ENCODE measurements at regions not wholly inside any gene's neighbourhood (a gene's known extent, or its start where the extent isn't known, plus 50 kb on each side); places are given as distances from the start of the nearest gene placed in this dataset.

- TF ChIP-seq CTCF (IDR thresholded peaks at IDR 0.05; ENCODE audit: borderline replicate concordance, extremely low read depth, insufficient read depth) = no peak
- Histone ChIP-seq H3K9me3 (ENCODE audit: control insufficient read depth in 2 of 3, insufficient read depth in 1 of 3, low read length in 3 of 3) (no peaks in the 10 kb centered on the region), H3K4me3 (ENCODE audit: low read length in 3 of 3) (no peak overlapping the region), H3K4me1 (ENCODE audit: control insufficient read depth in 2 of 3, insufficient read depth in 2 of 3, low read depth in 1 of 3, low read length in 3 of 3) (no peaks in the 10 kb centered on the region), H3K27me3 (ENCODE audit: control insufficient read depth, insufficient read depth, low read length) (no peaks in the 10 kb centered on the region), H3K36me3 (ENCODE audit: control insufficient read depth in 2 of 3, insufficient read depth in 3 of 3, low read length in 3 of 3) (no peaks in the 10 kb centered on the region), H3K27ac (ENCODE audit: low read depth in 2 of 2, low read length in 2 of 2) (no peak overlapping the region), H3K9ac (ENCODE audit: low read length in 3 of 3) (no peak overlapping the region)
- DNase-seq = no peak
- no peak for FAIRE-seq
- intact Hi-C loops (cut with DNase I) = no loop called here
These were observed 227.3 kb upstream of the DAAM1 start for GRCh38 chr14:58961045-58961731.

- Histone ChIP-seq H3K27ac (ENCODE audit: low read depth in 2 of 2, low read length in 2 of 2) (no peak overlapping the region), H3K27me3 (ENCODE audit: control insufficient read depth, insufficient read depth, low read length) (no peaks in the 10 kb centered on the region), H3K36me3 (ENCODE audit: control insufficient read depth in 2 of 3, insufficient read depth in 3 of 3, low read length in 3 of 3) (no peaks in the 10 kb centered on the region), H3K9me3 (ENCODE audit: control insufficient read depth in 2 of 3, insufficient read depth in 1 of 3, low read length in 3 of 3) (no peaks in the 10 kb centered on the region), H3K9ac (ENCODE audit: low read length in 3 of 3) (no peak overlapping the region), H3K4me1 (ENCODE audit: control insufficient read depth in 2 of 3, insufficient read depth in 2 of 3, low read depth in 1 of 3, low read length in 3 of 3) (no peaks in the 10 kb centered on the region), H3K4me3 (ENCODE audit: low read length in 3 of 3) (no peak overlapping the region)
- FAIRE-seq (no peak), DNase-seq (no peak)
- intact Hi-C loops (cut with DNase I) = no loop called here
- no peak for TF ChIP-seq CTCF (IDR thresholded peaks at IDR 0.05; ENCODE audit: borderline replicate concordance, extremely low read depth, insufficient read depth)
These were observed 224.4 kb upstream of the DAAM1 start for GRCh38 chr14:58963873-58964597.

DNA sequence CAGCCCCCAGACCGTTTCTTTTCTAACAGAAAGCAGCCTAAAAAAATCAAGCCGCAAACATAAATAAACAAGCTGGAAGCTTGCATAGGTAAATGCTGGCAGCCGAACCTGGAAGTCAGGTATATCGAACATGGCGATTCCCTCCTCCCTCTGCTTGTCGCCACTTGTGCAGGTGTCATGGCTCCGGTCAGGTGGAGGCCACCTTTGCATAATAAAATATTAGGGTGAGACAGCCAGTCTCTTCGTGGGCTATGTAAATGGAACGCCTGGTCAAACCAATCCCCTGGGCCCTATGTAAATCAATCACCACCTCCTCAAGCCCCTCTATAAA is 223.9 kb upstream of the DAAM1 start:
- TF ChIP-seq CTCF (IDR thresholded peaks at IDR 0.05; ENCODE audit: borderline replicate concordance, extremely low read depth, insufficient read depth) = no peak
- no peak for FAIRE-seq

More for the DNA sequence above, 223.9 kb upstream of the DAAM1 start:
- no peak overlapping the region for H3K9ac ChIP-seq (ENCODE audit: low read length in 3 of 3)
- H3K36me3 ChIP-seq (ENCODE audit: control insufficient read depth in 2 of 3, insufficient read depth in 3 of 3, low read length in 3 of 3) = no peaks in the 10 kb centered on the region
- H3K27me3 ChIP-seq (ENCODE audit: control insufficient read depth, insufficient read depth, low read length) = no peaks in the 10 kb centered on the region
- DNase-seq = no peak
- H3K4me1 ChIP-seq (ENCODE audit: control insufficient read depth in 2 of 3, insufficient read depth in 2 of 3, low read depth in 1 of 3, low read length in 3 of 3) = no peaks in the 10 kb centered on the region
- intact Hi-C loops (cut with DNase I) = no loop called here
- H3K27ac ChIP-seq (ENCODE audit: low read depth in 2 of 2, low read length in 2 of 2) = no peak overlapping the region
- H3K9me3 ChIP-seq (ENCODE audit: control insufficient read depth in 2 of 3, insufficient read depth in 1 of 3, low read length in 3 of 3) = no peaks in the 10 kb centered on the region
- H3K4me3 ChIP-seq (ENCODE audit: low read length in 3 of 3) = no peak overlapping the region

Measured in kidney (tissue), 13 donors.